DND-41 (cell line): ENCODE measurements at regions not wholly inside any gene's neighbourhood (a gene's known extent, or its start where the extent isn't known, plus 50 kb on each side); places are given as distances from the start of the nearest gene placed in this dataset.

Source experiments
- CTCF ChIP-seq: IDR thresholded peaks from 2 replicates; pipeline ENCODE4 v1.5.1; 2012; ENCODE audit warnings: borderline replicate concordance, low read length, moderate library complexity, mild to moderate bottlenecking; ENCODE audit not compliant: poor library complexity, severe bottlenecking; ENCODE audit errors: extremely low read depth
- EZH2 ChIP-seq: IDR thresholded peaks from 3 replicates; pipeline ENCODE4 v1.6.1; 2012; ENCODE audit warnings: borderline replicate concordance, low read depth, mild to moderate bottlenecking, moderate library complexity, low read length, inconsistent platforms; ENCODE audit not compliant: severe bottlenecking

- TF ChIP-seq CTCF (no peak), EZH2 (no peak)
Measured at GRCh38 chr3:35389907-35390306, 249.4 kb upstream of the ARPP21 start.
